CD4-positive, alpha-beta T cell treated with Interleukin-17A for 1 hour (primary cell): ENCODE measurements at regions not wholly inside any gene's neighbourhood (a gene's known extent, or its start where the extent isn't known, plus 50 kb on each side); places are given as distances from the start of the nearest gene placed in this dataset.
"Not testable (repeated sequence)": the region's sequence is repeated elsewhere in the genome, so short reads cannot be mapped to it uniquely, and the experiment has no call there.

Experiments
- DNase-seq: peaks from one replicate; pipeline ENCODE4 v3.0.0-alpha.2; 2020

DNA sequence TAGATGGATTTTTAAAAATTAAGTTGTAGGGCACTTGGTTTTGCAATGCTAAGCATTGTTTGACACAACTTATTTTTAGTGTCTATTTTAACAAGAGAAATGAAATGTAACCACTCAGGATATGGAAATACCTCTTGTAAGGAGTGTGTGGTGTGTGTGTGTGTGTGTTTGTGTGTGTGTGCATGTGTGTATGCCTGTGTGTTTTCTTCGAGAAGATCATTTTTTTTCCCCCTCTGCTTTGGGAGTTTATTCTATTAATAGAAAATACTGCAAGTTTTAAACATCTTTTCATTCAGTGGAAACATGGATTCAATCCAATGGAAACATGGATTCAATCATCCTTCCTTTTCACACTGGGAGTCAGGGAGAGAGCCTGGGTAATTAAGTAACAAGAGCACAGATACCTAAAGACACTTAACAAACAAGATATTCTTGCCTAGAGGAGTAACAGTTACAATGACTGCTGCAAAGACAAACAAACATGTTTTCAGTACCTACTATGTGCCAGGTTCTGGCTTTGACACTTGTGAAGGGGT lies 567.2 kb upstream of the TBL1XR1 start:
- DNase-seq: no peak

DNA sequence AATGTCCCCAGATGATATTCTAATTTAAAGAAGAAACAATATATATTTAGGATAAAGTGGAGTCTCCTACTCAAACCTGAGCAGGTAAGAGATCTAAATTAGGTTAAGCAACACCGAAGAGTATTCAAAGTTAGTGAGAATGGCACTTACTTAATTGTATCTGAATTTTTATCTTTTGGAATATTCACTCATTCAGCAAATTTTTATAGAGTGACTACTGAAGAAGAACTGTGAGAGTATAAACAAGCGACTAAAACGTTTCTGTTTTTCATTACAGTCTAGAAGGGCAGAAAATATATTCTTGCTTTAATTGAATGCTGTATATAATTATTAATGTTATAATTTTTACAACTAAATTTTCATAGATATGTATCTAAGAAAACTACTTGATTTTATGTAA lies 567.7 kb upstream of the TBL1XR1 start:
- DNase-seq: no peak

DNA sequence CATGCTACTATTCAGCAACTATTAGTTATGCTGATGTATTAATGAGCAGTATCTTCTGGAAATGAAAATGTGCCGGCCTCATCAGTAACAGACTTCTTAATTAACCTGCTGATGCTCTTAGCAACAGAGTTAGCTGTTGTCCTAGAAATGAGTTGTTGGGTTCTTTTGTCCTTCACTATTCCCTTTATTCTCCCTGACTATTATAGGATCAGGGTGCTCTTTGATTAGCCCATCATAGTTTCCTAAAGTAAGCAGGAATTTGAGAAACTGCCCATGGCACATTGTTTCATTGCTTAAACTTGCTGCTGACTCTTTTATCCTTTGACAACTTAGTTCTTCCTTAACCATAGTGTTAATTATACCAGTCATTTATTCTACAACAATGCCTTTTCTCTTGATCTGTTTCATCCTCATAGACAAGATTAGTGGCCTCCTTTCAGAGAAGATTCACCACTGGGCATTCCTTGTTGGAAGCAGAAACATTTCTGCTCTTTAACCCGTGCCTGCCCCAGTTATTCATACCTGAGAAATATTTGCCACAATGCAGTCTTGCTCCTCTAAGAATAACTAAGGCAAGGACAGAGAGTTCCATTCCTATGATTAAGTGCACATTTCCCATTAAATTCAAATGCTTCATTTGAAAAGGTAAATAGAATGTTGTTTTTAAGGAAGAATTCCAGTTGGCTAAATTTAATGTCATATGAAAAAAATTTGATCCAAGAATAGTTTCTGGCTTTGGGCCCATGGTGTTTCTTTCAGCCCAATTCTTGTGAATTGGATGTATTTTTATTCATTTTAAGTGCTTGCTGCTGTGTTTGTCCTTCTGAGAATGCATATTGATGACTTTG lies 573.3 kb upstream of the TBL1XR1 start:
- DNase-seq: no peak

DNA sequence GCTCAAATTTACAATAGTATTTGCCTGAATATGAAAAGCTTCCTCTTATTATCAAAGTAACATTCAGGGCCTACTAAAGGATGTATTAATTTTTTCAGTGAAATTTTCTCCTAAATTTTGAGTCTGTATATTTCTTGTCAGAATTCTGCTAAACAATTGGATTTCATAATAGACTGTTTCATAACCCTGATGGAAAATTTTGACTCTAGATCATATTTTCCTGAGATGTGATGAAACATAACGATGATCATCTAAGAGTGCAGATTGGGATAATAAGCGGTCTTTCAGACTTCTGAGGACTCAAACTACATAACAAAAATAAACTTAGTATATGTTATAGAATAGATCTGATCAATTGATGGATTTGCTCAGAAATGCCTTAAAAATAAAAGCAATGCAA lies 574.5 kb upstream of the TBL1XR1 start:
- DNase-seq: no peak

DNA sequence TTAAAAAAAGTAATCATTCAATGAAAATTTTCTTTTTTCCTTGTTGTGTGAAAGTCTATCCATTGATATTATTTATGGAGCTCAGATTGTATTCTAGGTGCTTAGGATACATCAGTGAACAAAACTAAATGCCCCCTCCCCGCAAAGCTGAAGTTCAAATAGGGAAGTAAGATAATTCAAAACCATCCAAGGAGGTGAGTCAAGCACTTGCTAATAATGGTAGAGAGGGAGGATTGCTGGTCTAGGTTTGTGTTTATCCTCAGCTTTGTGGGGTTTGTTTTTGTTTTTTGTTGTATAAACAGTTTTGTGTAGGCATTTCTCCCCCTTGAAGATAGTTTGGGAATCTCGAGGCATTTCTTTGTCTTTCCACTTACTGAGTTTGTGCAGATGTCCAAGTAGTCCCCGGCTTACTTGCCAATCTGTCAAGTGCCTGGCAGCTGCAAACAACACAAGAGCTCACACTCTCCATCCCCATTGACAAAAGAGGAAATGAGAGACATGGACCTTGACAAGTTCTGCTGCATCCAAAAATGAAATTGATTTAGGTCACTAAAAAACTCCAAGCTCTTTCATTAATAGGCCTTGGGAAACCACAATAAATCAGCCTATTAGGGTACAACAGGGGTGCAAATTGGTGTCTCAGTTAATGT lies 575.8 kb upstream of the TBL1XR1 start:
- no peak for DNase-seq

DNA sequence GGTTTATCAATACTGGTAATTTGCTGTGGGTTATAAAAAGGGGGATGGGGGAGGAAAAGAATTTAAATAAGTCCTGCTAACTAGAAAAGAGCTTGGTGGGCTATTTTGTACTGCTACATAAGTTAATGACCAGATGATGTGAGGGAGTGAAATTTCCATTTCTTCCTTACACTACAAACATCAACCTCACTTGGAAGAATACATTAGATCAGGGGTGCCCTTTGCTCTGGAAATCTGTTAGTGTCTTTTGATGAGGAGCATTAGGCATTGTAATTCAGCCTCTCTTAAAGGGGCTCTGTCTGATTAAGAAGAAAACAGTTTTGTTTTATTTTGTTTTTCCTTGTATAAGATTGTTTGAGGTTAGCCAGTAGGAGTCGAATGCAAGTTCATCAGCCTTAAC lies 576.4 kb upstream of the TBL1XR1 start:
- no peak for DNase-seq

DNA sequence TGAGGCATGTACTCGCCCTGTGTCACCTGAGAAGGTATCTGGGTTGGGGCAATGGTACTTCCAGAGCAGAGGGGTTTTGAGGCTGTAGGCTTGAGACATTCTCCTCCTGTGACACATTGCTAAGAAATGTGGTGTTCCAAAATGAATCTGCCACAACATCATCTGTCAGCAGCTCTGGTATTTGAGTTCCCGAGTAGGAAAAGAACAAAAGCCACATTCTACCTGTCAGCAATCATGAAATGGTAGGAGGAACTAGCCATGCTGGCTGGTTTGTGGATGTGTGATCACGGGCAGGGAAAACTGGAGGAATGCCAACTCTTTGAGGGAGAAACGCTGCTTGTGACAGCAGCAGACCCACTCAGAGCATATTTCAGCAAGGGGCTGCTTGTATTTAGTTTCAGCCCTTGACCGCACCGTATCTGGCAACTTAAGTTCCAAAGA lies 579.4 kb upstream of the TBL1XR1 start:
- DNase-seq: no peak

DNA sequence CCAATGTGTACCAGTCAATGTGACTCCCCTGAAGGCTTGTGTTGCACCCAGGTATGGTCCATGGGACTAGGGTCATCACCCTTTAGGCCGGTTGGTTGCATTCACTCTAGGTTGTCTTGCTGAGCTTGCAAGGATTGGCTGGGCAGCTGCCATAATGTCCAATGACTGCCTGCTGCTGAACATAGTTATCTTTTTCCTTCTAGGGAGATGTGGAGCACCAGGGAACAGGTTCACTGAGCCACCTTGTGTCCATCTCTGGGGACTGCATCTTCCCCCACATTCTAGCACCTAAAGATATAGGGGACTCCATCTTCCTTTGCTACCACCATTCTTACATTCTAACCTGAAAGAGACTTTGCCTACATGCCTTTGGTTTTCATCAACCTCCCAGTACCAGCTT lies 580.4 kb upstream of the TBL1XR1 start:
- peak; percentile 50 for DNase-seq

DNA sequence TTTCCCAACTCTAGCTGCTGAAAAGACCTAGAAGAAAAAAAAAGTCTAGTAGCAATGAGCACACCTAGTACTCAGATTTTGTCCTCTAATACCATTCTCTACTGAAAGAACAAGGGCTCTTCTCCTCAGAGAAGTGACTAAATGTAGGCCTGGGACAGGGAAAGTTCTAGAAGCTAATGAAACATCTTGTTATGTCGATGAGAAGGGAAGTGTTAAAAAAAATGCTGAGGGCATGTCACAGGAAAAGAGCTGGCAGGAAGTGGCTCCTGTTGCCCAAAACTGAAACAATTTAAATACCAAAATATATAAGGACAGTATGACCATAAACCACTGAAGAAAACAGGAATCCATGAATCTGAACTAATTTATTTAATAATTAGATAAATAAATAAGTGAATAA lies 581.4 kb upstream of the TBL1XR1 start:
- peak; percentile 57 for DNase-seq

DNA sequence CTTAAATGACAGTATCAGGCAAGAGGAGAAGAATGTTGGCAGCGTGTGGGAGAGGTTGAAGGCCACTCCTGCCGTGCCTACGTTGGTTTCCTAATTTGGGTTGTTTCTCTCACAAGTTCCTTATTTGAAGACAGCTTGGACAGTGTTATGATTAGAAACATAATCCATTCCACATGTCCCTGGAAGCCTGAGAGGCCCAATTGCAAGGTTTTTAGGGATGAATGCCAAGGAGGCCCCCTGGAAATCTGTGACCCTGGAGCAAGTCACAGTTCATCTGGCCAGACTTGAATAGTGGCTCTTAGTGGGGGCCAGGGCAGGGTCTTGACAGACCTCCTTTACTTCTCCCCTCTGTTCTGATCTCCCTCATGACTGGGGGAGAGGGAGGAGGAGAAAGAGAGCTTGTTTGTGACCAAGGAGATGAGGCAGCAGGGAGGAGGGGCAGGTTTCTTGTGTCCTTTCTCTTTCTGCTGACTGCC lies 584.4 kb upstream of the TBL1XR1 start:
- no peak for DNase-seq

DNA sequence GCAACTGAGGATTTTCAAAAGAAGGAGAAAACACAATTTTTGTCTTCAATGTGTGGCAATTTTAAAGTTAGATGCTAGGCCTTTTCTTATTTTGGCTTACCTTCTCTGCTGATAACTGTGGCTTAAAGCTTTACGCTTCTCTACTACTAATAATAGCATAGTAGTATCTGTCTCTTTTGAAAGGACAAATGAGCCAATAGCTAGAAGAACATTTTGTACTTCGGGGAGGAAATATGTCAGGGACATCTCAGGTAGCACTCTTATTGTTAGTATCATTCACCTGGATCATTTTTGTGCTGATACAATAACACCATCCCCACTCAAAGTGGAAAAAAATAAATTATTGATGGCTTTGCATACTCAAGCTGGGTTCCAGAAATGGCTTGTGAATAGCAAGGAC lies 586.1 kb upstream of the TBL1XR1 start:
- DNase-seq: no peak

DNA sequence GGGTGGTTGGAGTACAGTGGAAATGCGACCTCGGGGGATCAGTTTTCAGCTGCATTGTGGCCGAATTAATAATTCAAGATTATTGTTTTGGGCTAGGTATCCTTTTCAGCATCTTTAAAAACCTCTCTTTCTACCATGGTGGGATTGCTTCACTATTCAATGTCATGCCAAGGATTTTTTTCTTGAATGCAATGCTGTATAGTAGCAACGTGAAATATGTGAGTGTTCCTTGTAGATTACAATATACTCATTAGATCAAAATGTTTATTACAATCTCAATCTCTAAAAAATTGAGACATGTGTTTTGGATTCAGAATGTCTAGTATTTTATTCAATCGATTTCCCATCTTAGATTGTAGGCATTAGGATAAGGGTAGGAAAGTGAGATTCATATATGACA lies 586.5 kb upstream of the TBL1XR1 start:
- DNase-seq: no peak

DNA sequence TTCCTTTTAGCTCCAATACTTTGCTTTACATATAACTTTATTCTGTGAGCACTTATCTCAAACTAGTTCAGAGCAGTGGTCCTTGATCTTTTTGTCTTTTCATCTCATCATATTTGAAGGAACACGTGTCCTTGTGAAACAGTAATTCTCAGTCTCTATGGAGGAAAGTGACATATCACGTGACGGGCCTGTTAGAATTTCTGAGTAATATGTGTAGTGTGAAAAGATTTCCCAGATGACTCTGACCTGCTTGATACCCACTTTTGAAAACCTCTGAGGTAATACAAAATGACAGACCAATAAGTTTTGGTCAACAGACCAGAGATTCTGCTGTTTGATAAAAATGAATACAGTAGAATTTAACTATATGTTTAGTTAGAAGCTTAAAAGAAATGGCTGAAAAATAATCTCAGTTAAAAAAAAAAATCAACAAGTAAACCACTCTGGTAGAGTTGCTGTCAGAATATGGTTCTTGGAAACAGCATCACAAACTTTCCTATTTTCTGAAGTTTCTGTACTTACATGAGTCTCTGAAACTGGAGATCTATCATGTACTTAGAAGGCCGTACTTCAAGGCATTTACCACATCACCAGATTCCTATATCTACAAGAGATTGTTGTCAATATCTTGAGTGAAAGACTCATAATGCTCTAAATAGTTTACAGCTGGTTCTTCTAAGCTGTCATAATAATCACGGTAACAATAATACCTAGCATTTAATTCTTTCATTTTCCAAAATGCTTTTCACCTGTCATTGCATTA lies 590.2 kb upstream of the TBL1XR1 start:
- DNase-seq: peak; percentile 18

DNA sequence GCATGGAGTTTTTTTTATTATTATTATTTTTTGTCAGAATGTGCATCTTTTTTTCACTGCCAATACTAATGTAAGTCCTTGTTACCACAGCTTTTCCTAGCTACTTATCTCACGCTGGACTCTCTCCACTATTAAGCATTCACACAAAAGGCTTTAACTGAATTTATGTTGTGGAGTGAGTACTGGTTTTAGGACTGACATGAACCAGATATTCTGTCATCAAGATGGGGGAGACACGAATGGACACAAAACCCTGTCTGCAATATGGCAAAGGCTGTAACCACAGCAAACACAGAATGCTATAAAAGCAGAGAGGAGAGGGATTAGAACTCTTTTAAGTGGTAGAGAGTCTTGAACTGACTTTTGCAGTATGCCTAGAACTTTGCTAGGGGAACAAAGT lies 592.2 kb upstream of the TBL1XR1 start:
- no peak for DNase-seq

DNA sequence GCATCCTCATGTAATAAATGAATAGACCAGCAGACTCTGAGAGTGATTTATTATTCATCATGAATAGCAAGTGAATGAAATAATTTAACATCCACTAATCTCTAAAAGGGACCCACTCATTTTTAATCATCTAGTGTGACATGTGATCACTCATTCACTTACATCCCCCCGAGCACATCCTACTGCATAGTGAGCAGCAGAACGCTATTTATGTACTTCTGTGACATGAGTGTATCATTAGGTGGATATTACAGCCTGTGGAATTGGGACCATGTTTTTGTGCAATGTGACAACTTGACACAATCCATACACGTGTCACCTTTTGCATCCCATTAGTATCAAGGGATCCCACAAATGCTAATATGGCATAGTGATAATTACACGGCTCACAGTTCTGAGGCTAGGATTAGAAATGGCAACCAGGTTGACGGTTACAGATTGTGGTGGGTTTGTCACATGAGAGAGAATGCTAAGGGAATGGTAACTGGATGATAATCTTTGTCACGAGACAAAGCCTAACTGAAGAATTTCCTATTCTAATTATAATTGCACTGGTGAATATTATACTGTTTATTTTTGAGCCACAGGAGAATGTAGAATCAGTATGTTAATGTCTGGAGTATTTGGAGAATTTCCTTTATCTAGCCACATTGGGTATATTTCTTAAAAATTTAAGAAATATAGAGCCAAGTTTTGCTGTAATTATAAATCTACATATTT lies 595.2 kb upstream of the TBL1XR1 start:
- no peak for DNase-seq

DNA sequence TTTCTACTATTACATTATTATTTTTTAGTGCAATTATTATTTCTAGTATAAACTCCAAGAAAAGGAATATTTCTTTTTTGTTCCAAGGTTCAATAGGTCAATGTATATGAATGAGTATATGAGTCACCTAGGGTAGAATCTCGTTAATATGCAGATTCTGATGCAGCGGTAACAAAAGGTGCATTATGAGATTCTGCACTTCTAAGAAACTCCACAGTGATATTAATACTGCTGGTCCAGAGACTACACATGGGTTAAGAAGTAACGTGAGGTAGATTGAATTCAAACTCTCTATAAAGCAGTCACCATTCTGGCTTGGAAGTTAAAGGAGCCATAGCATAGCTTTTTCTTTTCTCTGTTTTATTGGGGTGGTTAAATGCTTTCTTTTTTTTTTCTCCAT lies 596.2 kb upstream of the TBL1XR1 start:
- DNase-seq: no peak

DNA sequence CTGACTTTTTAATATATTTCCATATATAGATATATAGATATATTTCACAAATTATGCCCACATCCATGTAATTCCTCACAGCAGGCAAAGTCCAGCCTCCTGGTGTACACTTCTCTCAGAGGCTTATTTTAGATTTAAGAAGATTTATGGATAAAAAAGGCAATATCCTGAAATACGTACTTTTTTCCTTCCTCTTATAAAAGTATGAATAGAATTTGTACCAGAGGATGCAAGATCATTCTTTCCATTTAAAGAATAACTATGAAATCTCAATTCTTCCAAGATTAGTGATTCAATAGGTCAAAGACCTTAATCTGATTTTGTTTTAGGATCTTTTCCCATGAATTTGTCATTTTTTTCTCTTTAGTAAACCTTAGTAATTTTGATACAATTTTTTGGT lies 597.9 kb upstream of the TBL1XR1 start:
- no peak for DNase-seq

DNA sequence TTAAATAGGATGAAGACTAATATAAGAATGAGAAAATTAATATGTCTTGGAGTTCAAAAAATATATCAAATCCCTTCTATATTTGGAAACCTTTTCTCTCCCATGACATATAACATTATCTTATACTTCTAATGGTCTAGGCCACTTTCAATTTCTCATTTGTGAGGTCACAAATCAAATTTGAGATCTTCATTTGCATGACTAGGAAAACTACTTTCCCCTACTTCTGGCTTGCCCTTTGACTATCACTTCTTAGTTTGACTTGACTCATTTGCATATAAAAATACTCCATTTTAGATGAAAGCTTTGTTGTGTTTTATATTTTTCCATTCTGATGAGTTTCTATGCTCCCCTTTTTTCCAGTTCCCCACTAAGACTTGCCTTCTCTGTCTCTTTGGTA lies 598.6 kb upstream of the TBL1XR1 start:
- DNase-seq: no peak

DNA sequence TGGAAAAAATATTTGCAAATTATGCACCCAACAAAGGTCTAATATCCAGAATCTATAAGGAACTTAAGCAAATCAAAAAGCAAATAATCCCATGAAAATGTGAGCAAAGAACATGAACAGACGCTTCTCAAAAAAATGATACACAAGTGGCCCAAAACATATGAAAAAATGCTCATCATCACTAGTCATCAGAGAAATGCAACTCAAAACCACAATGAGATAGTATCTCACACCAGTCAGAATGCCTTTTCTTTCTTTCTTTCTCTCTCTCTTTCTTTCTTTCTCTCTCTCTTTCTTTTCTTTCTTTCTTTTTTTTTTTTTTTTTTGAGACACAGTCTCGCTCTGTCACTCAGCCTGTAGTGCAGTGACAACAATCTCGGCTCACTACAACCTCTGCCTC lies 602.9 kb upstream of the TBL1XR1 start:
- not testable (repeated sequence) for DNase-seq

DNA sequence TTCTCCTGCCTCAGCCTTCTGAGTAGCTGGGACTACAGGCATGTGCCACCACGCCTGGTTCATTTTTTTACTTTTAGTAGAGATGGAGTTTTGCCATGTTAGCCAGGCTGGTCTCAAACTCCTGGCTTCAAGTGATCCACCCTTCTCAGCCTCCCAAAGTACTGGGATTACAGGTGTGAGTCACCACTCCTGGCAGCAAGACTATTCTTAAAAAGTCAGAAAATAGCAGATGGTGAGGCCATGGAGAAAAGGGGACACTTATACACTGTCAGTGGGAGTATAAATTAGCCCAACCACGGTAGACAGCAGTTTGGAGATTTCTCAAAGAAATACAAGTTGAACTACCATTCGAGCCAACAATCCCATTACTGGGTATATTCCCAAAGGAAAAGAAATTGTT lies 603.3 kb upstream of the TBL1XR1 start:
- DNase-seq: no peak

DNA sequence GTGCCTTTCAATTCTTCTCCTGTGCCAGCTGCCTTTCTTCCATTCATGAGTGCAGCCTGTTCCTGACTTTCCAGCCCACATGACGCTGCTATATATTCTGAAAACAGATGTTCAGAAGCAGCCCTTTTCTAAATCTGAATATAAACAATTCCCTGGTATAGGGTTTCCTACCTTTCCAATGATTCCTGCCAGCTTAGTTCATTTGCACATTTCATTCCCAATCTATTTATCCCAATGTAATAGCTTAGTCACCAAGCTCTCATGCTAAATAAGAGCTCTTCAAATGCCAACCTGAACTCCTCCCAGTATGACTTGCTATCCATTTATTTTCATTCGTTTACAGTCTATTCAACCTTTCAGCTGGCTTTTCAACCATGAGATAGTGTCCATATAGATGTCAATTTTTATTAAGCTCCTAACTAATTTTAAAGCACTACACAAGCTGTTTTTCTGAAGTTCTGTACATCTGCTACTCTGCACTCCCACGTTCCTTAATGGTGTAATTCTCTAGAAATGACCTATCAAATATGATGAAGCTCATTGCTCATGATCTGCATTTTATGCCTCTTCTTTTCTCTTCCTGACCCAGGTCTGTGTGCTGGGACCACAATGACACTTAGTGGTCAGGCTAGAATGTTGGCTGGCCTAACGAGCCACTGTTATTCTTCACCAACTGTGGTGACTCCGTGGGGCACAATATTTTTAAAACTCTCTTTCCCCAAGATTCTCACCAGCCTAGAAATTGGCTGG lies 605.0 kb upstream of the TBL1XR1 start:
- DNase-seq: no peak

DNA sequence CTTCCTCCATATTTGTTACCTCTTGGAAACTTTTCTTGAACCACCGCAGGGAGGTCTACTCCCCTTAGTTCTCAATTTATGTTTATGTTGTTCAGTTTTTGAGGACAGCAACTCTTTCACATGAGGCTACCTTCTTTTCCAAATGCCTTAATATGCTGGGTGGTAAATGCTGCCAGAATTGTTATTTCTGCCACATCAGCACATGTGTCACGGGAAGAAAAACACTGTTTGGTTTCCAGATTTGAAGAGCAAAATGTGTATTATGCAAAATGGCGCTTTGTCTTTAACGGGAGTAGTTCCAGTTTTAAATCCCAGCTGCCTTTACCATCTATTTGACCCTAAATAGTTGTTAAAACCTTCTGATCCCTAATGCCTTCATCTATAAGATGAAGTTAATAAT lies 606.2 kb upstream of the TBL1XR1 start:
- DNase-seq: no peak
